SK-N-SH (cell line): ENCODE measurements at regions not wholly inside any gene's neighbourhood (a gene's known extent, or its start where the extent isn't known, plus 50 kb on each side); places are given as distances from the start of the nearest gene placed in this dataset.

Experiments
- POLR2AphosphoS5 ChIP-seq: IDR thresholded peaks from 2 replicates; pipeline ENCODE4 v1.6.1; 2012; ENCODE audit warnings: low read depth, low read length
- TF ChIP-seq, protein P1 (sequence below): fragments of 200-600 bp; sonication (generic); IDR thresholded peaks from 2 replicates; pipeline ENCODE4 v1.6.1; 2017; ENCODE audit warnings: antibody characterized with exemption, mild to moderate bottlenecking, moderate library complexity

DNA sequence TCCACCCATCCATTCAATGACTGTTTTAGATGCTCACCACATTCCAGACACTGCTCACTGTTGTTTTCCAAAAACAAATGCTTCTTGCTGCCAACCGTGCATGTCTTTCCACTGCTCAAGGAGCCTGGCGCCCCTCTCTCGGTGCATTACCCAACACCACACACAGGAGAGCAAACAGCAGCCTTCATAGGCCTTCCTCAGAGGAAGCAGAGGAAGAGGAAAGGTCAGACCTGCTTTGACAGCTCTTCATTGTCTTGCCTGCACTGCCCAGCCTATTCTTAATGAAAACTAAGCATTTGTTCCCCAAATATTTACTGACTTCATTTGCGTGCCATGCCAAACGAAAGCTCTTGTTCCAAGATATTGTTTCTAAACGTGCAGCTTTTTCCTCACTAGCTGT, 1129.2 kb downstream of the TBC1D22A start:
- TF ChIP-seq POLR2AphosphoS5 = no peak
- TF ChIP-seq, protein P1, sequence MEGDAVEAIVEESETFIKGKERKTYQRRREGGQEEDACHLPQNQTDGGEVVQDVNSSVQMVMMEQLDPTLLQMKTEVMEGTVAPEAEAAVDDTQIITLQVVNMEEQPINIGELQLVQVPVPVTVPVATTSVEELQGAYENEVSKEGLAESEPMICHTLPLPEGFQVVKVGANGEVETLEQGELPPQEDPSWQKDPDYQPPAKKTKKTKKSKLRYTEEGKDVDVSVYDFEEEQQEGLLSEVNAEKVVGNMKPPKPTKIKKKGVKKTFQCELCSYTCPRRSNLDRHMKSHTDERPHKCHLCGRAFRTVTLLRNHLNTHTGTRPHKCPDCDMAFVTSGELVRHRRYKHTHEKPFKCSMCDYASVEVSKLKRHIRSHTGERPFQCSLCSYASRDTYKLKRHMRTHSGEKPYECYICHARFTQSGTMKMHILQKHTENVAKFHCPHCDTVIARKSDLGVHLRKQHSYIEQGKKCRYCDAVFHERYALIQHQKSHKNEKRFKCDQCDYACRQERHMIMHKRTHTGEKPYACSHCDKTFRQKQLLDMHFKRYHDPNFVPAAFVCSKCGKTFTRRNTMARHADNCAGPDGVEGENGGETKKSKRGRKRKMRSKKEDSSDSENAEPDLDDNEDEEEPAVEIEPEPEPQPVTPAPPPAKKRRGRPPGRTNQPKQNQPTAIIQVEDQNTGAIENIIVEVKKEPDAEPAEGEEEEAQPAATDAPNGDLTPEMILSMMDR = no peak
